ENCODE measurements at regions not wholly inside any gene's neighbourhood (a gene's known extent, or its start where the extent isn't known, plus 50 kb on each side); places are given as distances from the start of the nearest gene placed in this dataset.

DNA sequence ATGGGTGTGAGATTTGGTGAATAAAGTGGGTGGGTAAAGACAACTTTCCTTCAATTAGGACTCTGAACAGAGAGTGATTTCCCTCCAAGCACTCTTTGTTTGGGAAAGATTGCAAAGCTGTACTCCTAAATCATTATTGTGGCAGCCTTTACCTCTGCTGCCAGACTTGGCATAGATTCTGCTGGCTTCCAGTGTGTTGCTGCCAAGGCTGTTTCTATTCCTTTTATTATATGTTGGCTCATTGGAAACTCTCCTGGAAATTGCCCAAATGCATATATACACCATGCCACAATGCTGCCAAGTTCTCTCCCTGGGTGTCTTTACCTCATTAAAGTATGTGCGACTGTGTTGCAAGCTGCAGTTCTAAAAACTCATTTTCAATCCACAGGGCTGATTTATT, 668.0 kb downstream of the MRPL39 start:
- no peak for ATAC-seq (ENCODE audit: insufficient number of reproducible peaks, low FRiP score, low read depth)
- Histone ChIP-seq H3K27ac (no peak overlapping the region), H3K4me3 (no peak overlapping the region)

DNA sequence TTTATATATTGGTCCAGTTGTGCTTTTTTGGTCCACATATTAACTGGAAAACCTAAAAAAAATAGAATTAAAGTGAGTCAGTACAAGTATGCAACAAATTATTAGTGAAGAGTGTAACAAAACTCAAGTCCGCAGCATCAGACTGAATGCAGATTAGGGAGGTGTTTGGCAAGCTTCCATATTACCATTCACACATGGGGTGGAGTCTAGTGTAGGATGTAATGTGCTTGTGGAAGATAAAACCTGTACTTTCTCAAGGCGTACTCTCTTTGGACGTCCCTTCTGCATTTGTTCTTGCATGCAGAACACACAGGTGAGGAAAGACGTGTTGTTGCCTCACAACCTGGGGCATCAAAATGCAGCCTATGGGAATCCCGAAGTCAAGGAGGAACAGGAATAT, 668.7 kb downstream of the MRPL39 start:
- TF ChIP-seq, protein P1, sequence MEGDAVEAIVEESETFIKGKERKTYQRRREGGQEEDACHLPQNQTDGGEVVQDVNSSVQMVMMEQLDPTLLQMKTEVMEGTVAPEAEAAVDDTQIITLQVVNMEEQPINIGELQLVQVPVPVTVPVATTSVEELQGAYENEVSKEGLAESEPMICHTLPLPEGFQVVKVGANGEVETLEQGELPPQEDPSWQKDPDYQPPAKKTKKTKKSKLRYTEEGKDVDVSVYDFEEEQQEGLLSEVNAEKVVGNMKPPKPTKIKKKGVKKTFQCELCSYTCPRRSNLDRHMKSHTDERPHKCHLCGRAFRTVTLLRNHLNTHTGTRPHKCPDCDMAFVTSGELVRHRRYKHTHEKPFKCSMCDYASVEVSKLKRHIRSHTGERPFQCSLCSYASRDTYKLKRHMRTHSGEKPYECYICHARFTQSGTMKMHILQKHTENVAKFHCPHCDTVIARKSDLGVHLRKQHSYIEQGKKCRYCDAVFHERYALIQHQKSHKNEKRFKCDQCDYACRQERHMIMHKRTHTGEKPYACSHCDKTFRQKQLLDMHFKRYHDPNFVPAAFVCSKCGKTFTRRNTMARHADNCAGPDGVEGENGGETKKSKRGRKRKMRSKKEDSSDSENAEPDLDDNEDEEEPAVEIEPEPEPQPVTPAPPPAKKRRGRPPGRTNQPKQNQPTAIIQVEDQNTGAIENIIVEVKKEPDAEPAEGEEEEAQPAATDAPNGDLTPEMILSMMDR (IDR thresholded peaks at IDR 0.05) = no peak
- ATAC-seq (ENCODE audit: insufficient number of reproducible peaks, low FRiP score, low read depth) = no peak
- Histone ChIP-seq H3K4me1 (ENCODE audit: control insufficient read depth in 1 of 2, low read depth in 2 of 2) (no peaks in the 10 kb centered on the region), H3K4me3 (no peak overlapping the region), H3K27me3 (replicated peaks; ENCODE audit: insufficient read depth) (no peaks in the 10 kb centered on the region), H3K27ac (no peak overlapping the region), H3K9me3 (no peaks in the 10 kb centered on the region), H3K36me3 (no peaks in the 10 kb centered on the region)
- no peak for DNase-seq (ENCODE audit: low spot score)

More for the DNA sequence above, 668.0 kb downstream of the MRPL39 start:
- no peak for DNase-seq (ENCODE audit: low spot score)
- no peaks in the 10 kb centered on the region for H3K36me3 ChIP-seq
- no peaks in the 10 kb centered on the region for H3K9me3 ChIP-seq
- no peaks in the 10 kb centered on the region for H3K27me3 ChIP-seq (replicated peaks; ENCODE audit: insufficient read depth)
- TF ChIP-seq, protein P1 (IDR thresholded peaks at IDR 0.05) = no peak
- H3K4me1 ChIP-seq (ENCODE audit: control insufficient read depth in 1 of 2, low read depth in 2 of 2) = no peaks in the 10 kb centered on the region

DNA sequence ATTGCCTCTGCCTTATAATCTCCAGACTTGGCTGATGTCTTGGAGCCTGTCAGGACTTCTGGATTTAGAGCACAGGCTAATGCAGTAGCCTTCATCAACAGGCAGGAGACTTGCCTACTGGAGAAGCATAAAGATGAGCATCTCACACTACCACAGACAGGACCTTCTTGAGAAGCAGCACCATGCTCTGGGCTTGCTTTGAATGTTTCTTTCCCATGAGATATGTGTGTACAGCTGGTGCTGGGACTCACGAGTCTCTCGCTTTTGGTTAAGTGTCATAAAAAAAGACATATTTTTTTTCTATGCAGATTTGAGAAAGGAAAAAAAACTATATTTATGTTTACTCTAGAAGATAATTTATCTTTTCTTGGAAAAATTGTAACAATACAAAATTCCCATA, 671.3 kb downstream of the MRPL39 start:
- H3K9me3 ChIP-seq = no peaks in the 10 kb centered on the region
- no peak for ATAC-seq (ENCODE audit: insufficient number of reproducible peaks, low FRiP score, low read depth)
- no peaks in the 10 kb centered on the region for H3K4me1 ChIP-seq (ENCODE audit: control insufficient read depth in 1 of 2, low read depth in 2 of 2)
- no peak overlapping the region for H3K4me3 ChIP-seq
- no peaks in the 10 kb centered on the region for H3K27me3 ChIP-seq (replicated peaks; ENCODE audit: insufficient read depth)
- no peaks in the 10 kb centered on the region for H3K36me3 ChIP-seq
- H3K27ac ChIP-seq = no peak overlapping the region
- DNase-seq (ENCODE audit: low spot score) = no peak
- TF ChIP-seq, protein P1 (IDR thresholded peaks at IDR 0.05) = no peak

DNA sequence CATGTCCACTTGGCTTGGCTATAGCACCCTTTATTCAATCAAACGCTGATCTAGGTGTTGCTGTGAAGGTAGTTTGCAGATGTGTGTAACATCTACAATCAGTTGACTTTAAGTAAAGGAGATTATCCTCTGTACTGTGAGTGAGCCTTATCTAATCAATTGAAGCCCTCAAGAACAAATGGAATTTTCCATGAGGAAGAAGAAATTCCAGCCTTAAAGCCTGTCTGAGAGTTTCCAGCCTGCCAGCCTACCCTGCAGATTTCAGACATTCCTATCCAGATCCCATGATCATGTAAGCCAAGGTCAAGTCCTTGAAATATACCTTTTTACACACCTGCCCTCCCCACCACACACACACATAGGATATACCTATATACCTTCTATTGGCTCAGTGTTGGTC, 696.7 kb downstream of the MRPL39 start:
- TF ChIP-seq, protein P1 (IDR thresholded peaks at IDR 0.05) = no peak
- Histone ChIP-seq H3K4me1 (ENCODE audit: control insufficient read depth in 1 of 2, low read depth in 2 of 2) (no peaks in the 10 kb centered on the region), H3K36me3 (no peaks in the 10 kb centered on the region), H3K27me3 (replicated peaks; ENCODE audit: insufficient read depth) (no peaks in the 10 kb centered on the region), H3K27ac (no peak overlapping the region), H3K9me3 (no peaks in the 10 kb centered on the region), H3K4me3 (no peak overlapping the region)
- DNase-seq (ENCODE audit: low spot score) (no peak), ATAC-seq (ENCODE audit: insufficient number of reproducible peaks, low FRiP score, low read depth) (no peak)

DNA sequence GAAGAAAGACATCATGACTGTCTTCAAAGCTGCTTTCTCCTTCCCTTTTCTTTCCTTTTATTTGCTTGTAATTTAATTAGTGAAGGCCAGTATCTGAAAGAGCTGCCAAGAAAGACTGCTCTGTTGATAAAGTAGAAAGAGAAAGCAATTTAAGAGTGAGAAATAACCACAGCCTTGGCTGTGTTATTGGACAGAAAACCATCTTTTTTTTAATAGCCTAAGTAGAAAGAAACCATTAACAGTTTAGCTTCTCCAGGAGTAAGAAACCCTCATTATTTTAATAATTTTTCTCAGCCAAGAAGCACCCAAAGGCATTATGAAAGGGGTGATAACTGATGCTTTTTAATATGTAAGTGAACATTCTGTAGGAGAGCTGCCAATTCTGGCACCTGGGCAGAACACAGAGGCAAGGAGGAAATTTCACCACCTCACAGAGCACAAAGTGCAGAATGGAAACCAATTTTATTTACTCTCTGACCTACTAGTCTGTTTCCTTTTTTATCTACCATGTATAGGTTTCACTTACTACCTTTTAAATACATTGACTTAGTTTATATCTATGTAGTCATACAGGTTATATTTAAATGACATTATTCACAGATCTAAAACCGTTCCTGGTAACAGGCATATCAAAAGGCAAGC, 703.2 kb downstream of the MRPL39 start:
- no peaks in the 10 kb centered on the region for H3K4me1 ChIP-seq (ENCODE audit: control insufficient read depth in 1 of 2, low read depth in 2 of 2)
- no peak for DNase-seq (ENCODE audit: low spot score)
- no peaks in the 10 kb centered on the region for H3K9me3 ChIP-seq
- no peaks in the 10 kb centered on the region for H3K27me3 ChIP-seq (replicated peaks; ENCODE audit: insufficient read depth)
- no peak overlapping the region for H3K27ac ChIP-seq
- H3K36me3 ChIP-seq = no peaks in the 10 kb centered on the region
- ATAC-seq (ENCODE audit: insufficient number of reproducible peaks, low FRiP score, low read depth) = no peak
- H3K4me3 ChIP-seq = no peak overlapping the region
- TF ChIP-seq, protein P1 (IDR thresholded peaks at IDR 0.05) = no peak
